ENCODE measurements at regions not wholly inside any gene's neighbourhood (a gene's known extent, or its start where the extent isn't known, plus 50 kb on each side); places are given as distances from the start of the nearest gene placed in this dataset. TPM values are rescaled to one million over a fixed set of nuclear protein-coding genes. Genes with fewer than 3 reads are reported as not detected.

GRCh38 chr13:59601993-59602392, 561.7 kb downstream of the DIAPH3 start:
- Histone ChIP-seq H3K4me3 (no peak overlapping the region), H3K27me3 (no peaks in the 10 kb centered on the region), H3K27ac (no peak overlapping the region), H3K4me1 (no peaks in the 10 kb centered on the region), H3K9me3 (peaks cover 0 to 20% (median 1%) of the 10 kb centered on the region in 4 donors), H3K36me3 (no peaks in the 10 kb centered on the region)
- no peak for DNase-seq (ENCODE audit: low spot score in 2 of 2)
- TF ChIP-seq, protein P1, sequence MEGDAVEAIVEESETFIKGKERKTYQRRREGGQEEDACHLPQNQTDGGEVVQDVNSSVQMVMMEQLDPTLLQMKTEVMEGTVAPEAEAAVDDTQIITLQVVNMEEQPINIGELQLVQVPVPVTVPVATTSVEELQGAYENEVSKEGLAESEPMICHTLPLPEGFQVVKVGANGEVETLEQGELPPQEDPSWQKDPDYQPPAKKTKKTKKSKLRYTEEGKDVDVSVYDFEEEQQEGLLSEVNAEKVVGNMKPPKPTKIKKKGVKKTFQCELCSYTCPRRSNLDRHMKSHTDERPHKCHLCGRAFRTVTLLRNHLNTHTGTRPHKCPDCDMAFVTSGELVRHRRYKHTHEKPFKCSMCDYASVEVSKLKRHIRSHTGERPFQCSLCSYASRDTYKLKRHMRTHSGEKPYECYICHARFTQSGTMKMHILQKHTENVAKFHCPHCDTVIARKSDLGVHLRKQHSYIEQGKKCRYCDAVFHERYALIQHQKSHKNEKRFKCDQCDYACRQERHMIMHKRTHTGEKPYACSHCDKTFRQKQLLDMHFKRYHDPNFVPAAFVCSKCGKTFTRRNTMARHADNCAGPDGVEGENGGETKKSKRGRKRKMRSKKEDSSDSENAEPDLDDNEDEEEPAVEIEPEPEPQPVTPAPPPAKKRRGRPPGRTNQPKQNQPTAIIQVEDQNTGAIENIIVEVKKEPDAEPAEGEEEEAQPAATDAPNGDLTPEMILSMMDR (IDR thresholded peaks at IDR 0.05) = no peak
- TF ChIP-seq POLR2A (IDR thresholded peaks at IDR 0.05) (no peak), EP300 (IDR thresholded peaks at IDR 0.05) (no peak)

- no peak for DNase-seq (ENCODE audit: low spot score in 2 of 2)
- no peaks in the 10 kb centered on the region for H3K36me3 ChIP-seq
- H3K27ac ChIP-seq = no peak overlapping the region
- no peak for TF ChIP-seq POLR2A (IDR thresholded peaks at IDR 0.05)
- H3K27me3 ChIP-seq = no peaks in the 10 kb centered on the region
- no peaks in the 10 kb centered on the region for H3K4me1 ChIP-seq
- H3K9me3 ChIP-seq = peaks cover 0 to 18% (median 1%) of the 10 kb centered on the region in 4 donors
- WGBS, 2 donors = 94 to 97% methylated on average over 2 of the region's 2 CpGs
- H3K4me3 ChIP-seq = no peak overlapping the region
Observed at GRCh38 chr13:59603646-59604045, 560.1 kb downstream of the DIAPH3 start.

DNA sequence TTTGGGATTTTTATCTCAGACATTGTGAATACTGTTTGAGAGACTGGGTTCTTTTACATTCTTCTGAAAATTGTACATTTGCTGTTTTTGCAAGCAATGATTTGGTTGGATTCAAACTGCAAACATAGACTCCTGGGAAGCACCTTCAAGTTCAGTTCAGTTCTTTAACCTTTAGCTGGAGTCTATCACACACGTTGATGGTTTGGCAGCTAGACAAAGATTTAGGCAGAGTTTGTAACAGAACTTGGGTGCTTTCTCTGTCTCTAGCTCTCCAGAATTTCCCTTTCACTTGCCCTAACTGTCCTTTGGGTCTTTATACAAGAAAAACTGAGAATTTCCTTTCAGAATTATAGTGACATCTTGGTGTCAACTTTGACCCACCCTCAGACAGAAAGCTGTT, 556.6 kb downstream of the DIAPH3 start:
- Histone ChIP-seq H3K4me3 (no peak overlapping the region), H3K9me3 (no peaks in the 10 kb centered on the region), H3K27ac (no peak overlapping the region), H3K4me1 (no peaks in the 10 kb centered on the region), H3K36me3 (no peaks in the 10 kb centered on the region), H3K27me3 (no peaks in the 10 kb centered on the region)
- 41 to 48% methylated on average over 1 of the region's 1 CpG for WGBS, 2 donors
- TF ChIP-seq, protein P1 (IDR thresholded peaks at IDR 0.05) = no peak
- no peak for TF ChIP-seq POLR2A (IDR thresholded peaks at IDR 0.05)
- TF ChIP-seq EP300 (IDR thresholded peaks at IDR 0.05) = no peak
- DNase-seq (ENCODE audit: low spot score in 2 of 2) = no peak

GRCh38 chr13:59607780-59608233, 555.9 kb downstream of the DIAPH3 start:
- Histone ChIP-seq H3K9me3 (no peaks in the 10 kb centered on the region), H3K4me3 (no peak overlapping the region), H3K27ac (no peak overlapping the region), H3K36me3 (no peaks in the 10 kb centered on the region), H3K27me3 (no peaks in the 10 kb centered on the region), H3K4me1 (no peaks in the 10 kb centered on the region)
- no peak for DNase-seq (ENCODE audit: low spot score in 2 of 2)
- no peak for TF ChIP-seq POLR2A (IDR thresholded peaks at IDR 0.05)
- TF ChIP-seq, protein P1 (IDR thresholded peaks at IDR 0.05) = no peak
- no peak for TF ChIP-seq EP300 (IDR thresholded peaks at IDR 0.05)
- 74 to 85% methylated on average over 1 to 2 of the region's 2 CpGs for WGBS, 2 donors

DNA sequence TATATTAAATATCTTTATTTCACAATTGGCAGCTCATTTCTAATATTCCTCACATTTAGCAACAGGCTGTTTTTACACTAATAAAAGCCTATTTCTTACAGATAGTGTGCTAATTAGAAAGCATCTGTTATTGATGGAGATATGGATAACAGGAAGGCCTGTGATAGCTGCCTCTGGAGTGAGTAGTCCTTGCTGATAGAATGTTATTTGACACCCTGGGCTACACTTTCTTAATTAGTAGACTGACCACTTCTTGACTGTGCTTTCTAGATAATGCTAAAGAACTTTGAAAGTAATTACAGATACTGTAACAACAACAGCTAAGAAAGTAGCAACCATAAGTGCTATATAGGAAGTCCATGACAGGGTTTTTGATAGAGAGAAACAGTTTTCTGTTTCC, 554.3 kb downstream of the DIAPH3 start:
- H3K27me3 ChIP-seq = no peaks in the 10 kb centered on the region
- H3K36me3 ChIP-seq = no peaks in the 10 kb centered on the region
- H3K27ac ChIP-seq = no peak overlapping the region
- H3K4me3 ChIP-seq = no peak overlapping the region
- no peak for DNase-seq (ENCODE audit: low spot score in 2 of 2)
- H3K9me3 ChIP-seq = no peaks in the 10 kb centered on the region
- TF ChIP-seq POLR2A (IDR thresholded peaks at IDR 0.05) = no peak
- TF ChIP-seq, protein P1 (IDR thresholded peaks at IDR 0.05) = no peak
- no peak for TF ChIP-seq EP300 (IDR thresholded peaks at IDR 0.05)
- H3K4me1 ChIP-seq = no peaks in the 10 kb centered on the region

Small RNA genes lying in the stretch of these regions (small RNA-seq; reads per million reads assigned to genes)
- gene AL161423.1 (not detected), gene HMGN2P39 (not detected), gene RNA5SP30 (not detected), gene RNU7-88P (not detected), gene RNY4P29 (not detected)

All from tibial nerve (tissue), 4 donors.